ENCODE measurements at regions not wholly inside any gene's neighbourhood (a gene's known extent, or its start where the extent isn't known, plus 50 kb on each side); places are given as distances from the start of the nearest gene placed in this dataset.

- H4K20me1 ChIP-seq (ENCODE audit: insufficient read depth) = no peaks in the 10 kb centered on the region
- H3K9me3 ChIP-seq (ENCODE audit: control insufficient read depth in 1 of 2, insufficient read depth in 1 of 2, low read depth in 1 of 2, low read length in 2 of 2) = no peaks in the 10 kb centered on the region
- no peak overlapping the region for H3K27ac ChIP-seq (ENCODE audit: low read depth, low read length)
- no peaks in the 10 kb centered on the region for H3K4me1 ChIP-seq (ENCODE audit: control insufficient read depth in 1 of 2, insufficient read depth in 2 of 2, low read length in 2 of 2)
- no peak for DNase-seq (ENCODE audit: low read depth, low spot score)
- no peaks in the 10 kb centered on the region for H3K36me3 ChIP-seq (ENCODE audit: control insufficient read depth in 1 of 2, insufficient read depth in 2 of 2, low read length in 2 of 2)
- no peak overlapping the region for H3K4me3 ChIP-seq (replicated peaks in 1 of 2; ENCODE audit: low read depth in 1 of 2, low read length in 2 of 2)
- no peak for ATAC-seq
- ChIA-PET CTCF (interaction anchor here (1.2 kb wide), 1 partner anchor 15 kb away, joined by 3 read pairs; no protein-coding TSS in a partner anchor), POLR2A (no interaction called here), RAD21 (ENCODE audit: low non-redundant PET in 1 of 2, low total read pairs in 2 of 2, uncharacterized antibody in 2 of 2, unreplicated experiment in 2 of 2) (no interaction called here)
- no peak overlapping the region for H2AFZ ChIP-seq (ENCODE audit: low read depth, low read length, poor library complexity, severe bottlenecking)
- intact Hi-C loops (cut with micrococcal nuclease) = no loop called here
- no peak overlapping the region for H3K9ac ChIP-seq (ENCODE audit: low read length)
- peaks cover 2% of the 10 kb centered on the region; the same call in 1 of the 2 replicates for H3K27me3 ChIP-seq (ENCODE audit: insufficient read depth, low read length)
- H3K79me2 ChIP-seq (ENCODE audit: insufficient read depth, low read length) = no peaks in the 10 kb centered on the region
- no peaks in the 10 kb centered on the region for H3K9me2 ChIP-seq (ENCODE audit: insufficient read depth)
- no peak for TF ChIP-seq SP1 (IDR thresholded peaks at IDR 0.05; ENCODE audit: low read depth)
- TF ChIP-seq ATF3 (IDR thresholded peaks at IDR 0.05) = no peak
- TF ChIP-seq EZH2 (IDR thresholded peaks at IDR 0.05) = no peak
- no peak for TF ChIP-seq POLR2A (IDR thresholded peaks at IDR 0.05; ENCODE audit: borderline replicate concordance, extremely low read depth, insufficient read depth, insufficient read length)
- no peak for TF ChIP-seq ZFX (IDR thresholded peaks at IDR 0.05)
- TF ChIP-seq TCF7L2 (IDR thresholded peaks at IDR 0.05; ENCODE audit: borderline replicate concordance, extremely low read depth, insufficient read depth, insufficient read length) = no peak
- no peak for TF ChIP-seq SRF (IDR thresholded peaks at IDR 0.05; ENCODE audit: low read depth)
- TF ChIP-seq ZBTB33 (IDR thresholded peaks at IDR 0.05; ENCODE audit: extremely low read depth, insufficient replicate concordance, low read length) = no peak
- TF ChIP-seq EZH2phosphoT487 (IDR thresholded peaks at IDR 0.05; ENCODE audit: borderline replicate concordance) = no peak
- TF ChIP-seq SIN3A (IDR thresholded peaks at IDR 0.05; ENCODE audit: low read depth) = no peak
- no peak for TF ChIP-seq CEBPB (IDR thresholded peaks at IDR 0.05; ENCODE audit: low read depth)
- TF ChIP-seq REST (IDR thresholded peaks at IDR 0.05; ENCODE audit: low read depth) = no peak
- no peak for TF ChIP-seq YY1 (IDR thresholded peaks at IDR 0.05; ENCODE audit: extremely low read depth, insufficient replicate concordance, low read depth, low read length)
- no peak for TF ChIP-seq EGR1 (IDR thresholded peaks at IDR 0.05; ENCODE audit: low read depth)
- TF ChIP-seq JUND (IDR thresholded peaks at IDR 0.05) = no peak
- TF ChIP-seq ELF1 (IDR thresholded peaks at IDR 0.05; ENCODE audit: borderline replicate concordance, low read depth) = no peak
- TF ChIP-seq FOSL1 (IDR thresholded peaks at IDR 0.05; ENCODE audit: low read depth) = no peak
- no peak for TF ChIP-seq MAX (IDR thresholded peaks at IDR 0.05)
- no peak for TF ChIP-seq CTCF (IDR thresholded peaks at IDR 0.05 in 2 of 3, conservative IDR thresholded peaks at IDR 0.05 in 1 of 3; ENCODE audit: borderline replicate concordance in 1 of 3, insufficient read depth in 1 of 3, low read depth in 2 of 3, low read length in 2 of 3)
- BruUV-seq (replicated peaks) = no TSS peak
- H3K4me2 ChIP-seq (ENCODE audit: low read length) = no peak overlapping the region
These were observed 59.0 kb upstream of the KCNMA1 start for GRCh38 chr10:77696584-77696983.
